Uterus (tissue), 3 donors: ENCODE measurements at regions not wholly inside any gene's neighbourhood (a gene's known extent, or its start where the extent isn't known, plus 50 kb on each side); places are given as distances from the start of the nearest gene placed in this dataset.
A peak's percentile ranks its signal among the peaks of the same experiment; 100 is the strongest.

Experiments used
- DNase-seq, 2 donors: peaks; one replicate each; pipeline ENCODE4 v3.0.0-alpha.2; 2019 to 2020
- H3K27ac ChIP-seq, 2 donors: fragments of 200-600 bp; sonication (generic); 1 replicate in 1 of 2; 2 replicates in 1 of 2; pipeline ENCODE4 v1.5.1; 2016 to 2018
- H3K27me3 ChIP-seq, 2 donors: fragments of 200-600 bp; sonication (generic); one replicate each; pipeline ENCODE4 v1.5.1; 2018 to 2019; ENCODE audit warnings: control low read depth in 1 of 2
- H3K36me3 ChIP-seq, 2 donors: fragments of 200-600 bp; sonication (generic); one replicate each; pipeline ENCODE4 v1.5.1; 2019; ENCODE audit warnings: control low read depth in 1 of 2
- H3K4me1 ChIP-seq, 2 donors: fragments of 200-600 bp; sonication (generic); one replicate each; pipeline ENCODE4 v1.5.1; 2018 to 2019; ENCODE audit warnings: control low read depth in 1 of 2
- H3K4me3 ChIP-seq, 2 donors: fragments of 200-600 bp; sonication (generic); 1 replicate in 1 of 2; 2 replicates in 1 of 2; pipeline ENCODE4 v1.5.1; 2018 to 2019; ENCODE audit warnings: mild to moderate bottlenecking in 1 of 2
- H3K9me3 ChIP-seq, 2 donors: fragments of 200-600 bp; sonication (generic); one replicate each; pipeline ENCODE4 v1.5.1; 2019; ENCODE audit warnings: control low read depth in 1 of 2
- CTCF ChIP-seq, 4 experiments: fragments of 200-600 bp in 2 of 4; fragments of 450-650 bp in 2 of 4; sonication (generic) in 2 of 4; IDR thresholded peaks; one replicate each; pipeline ENCODE4 v1.5.1; 2016 to 2019; ENCODE audit warnings: antibody characterized with exemption in 4 of 4, mild to moderate bottlenecking in 2 of 4, moderate library complexity in 1 of 4
- POLR2A ChIP-seq, 2 donors: fragments of 450-650 bp; IDR thresholded peaks; one replicate each; pipeline ENCODE4 v1.6.1; 2016; ENCODE audit warnings: antibody characterized with exemption in 2 of 2, mild to moderate bottlenecking in 1 of 2, moderate library complexity in 1 of 2
- intact Hi-C: fragments of 100-400 bp; cut with DNase I; formaldehyde crosslinking; loops from one replicate; pipeline ENCODE4 v1.15.1; 2023; ENCODE audit warnings: low total_unique reads
- donor health status: DM: yes; HTN: yes; CAD: no.

- no peaks in the 10 kb centered on the region for H3K9me3 ChIP-seq
- H3K27ac ChIP-seq, result no peak overlapping the region
- H3K27me3 ChIP-seq, result no peaks in the 10 kb centered on the region
- no peaks in the 10 kb centered on the region for H3K4me1 ChIP-seq
- no peak for DNase-seq
- intact Hi-C loops, result no loop called here
- TF ChIP-seq CTCF (IDR thresholded peaks at IDR 0.05) (no peak), POLR2A (IDR thresholded peaks at IDR 0.05) (no peak)
- no peaks in the 10 kb centered on the region for H3K36me3 ChIP-seq
- no peak overlapping the region for H3K4me3 ChIP-seq
Measured at GRCh38 chr4:41424522-41424921, 113.4 kb upstream of the LIMCH1 start.

GRCh38 chr4:41425650-41426049, 112.3 kb upstream of the LIMCH1 start:
- H3K4me3 ChIP-seq, result no peak overlapping the region

GRCh38 chr4:41426539-41426938, 111.4 kb upstream of the LIMCH1 start:
- TF ChIP-seq POLR2A (IDR thresholded peaks at IDR 0.05) (no peak), CTCF (IDR thresholded peaks at IDR 0.05) (no peak)
- H3K4me3 ChIP-seq, result no peak overlapping the region
- intact Hi-C loops, result no loop called here
- no peaks in the 10 kb centered on the region for H3K4me1 ChIP-seq
- H3K36me3 ChIP-seq, result no peaks in the 10 kb centered on the region
- no peak for DNase-seq
- no peaks in the 10 kb centered on the region for H3K27me3 ChIP-seq
- H3K9me3 ChIP-seq, result no peaks in the 10 kb centered on the region
- peak overlapping the region in 1 of 2 donors; percentile 41 for H3K27ac ChIP-seq

More at GRCh38 chr4:41425650-41426049, 112.3 kb upstream of the LIMCH1 start:
- H3K9me3 ChIP-seq, result no peaks in the 10 kb centered on the region
- no peak for TF ChIP-seq POLR2A (IDR thresholded peaks at IDR 0.05)
- no peak for TF ChIP-seq CTCF (IDR thresholded peaks at IDR 0.05)
- intact Hi-C loops, result no loop called here
- DNase-seq, result no peak
- no peak overlapping the region for H3K27ac ChIP-seq
- no peaks in the 10 kb centered on the region for H3K27me3 ChIP-seq
- H3K36me3 ChIP-seq, result no peaks in the 10 kb centered on the region
- H3K4me1 ChIP-seq, result no peaks in the 10 kb centered on the region

- H3K36me3 ChIP-seq, result no peaks in the 10 kb centered on the region
- no peaks in the 10 kb centered on the region for H3K27me3 ChIP-seq
- peak overlapping the region in 1 of 2 donors; percentile 41 for H3K27ac ChIP-seq
- no peaks in the 10 kb centered on the region for H3K4me1 ChIP-seq
- no peaks in the 10 kb centered on the region for H3K9me3 ChIP-seq
- intact Hi-C loops, result no loop called here
- peak in 1 of 2 donors; percentile 25 for DNase-seq
- TF ChIP-seq CTCF (IDR thresholded peaks at IDR 0.05), result no peak
- no peak overlapping the region for H3K4me3 ChIP-seq
Measured at GRCh38 chr4:41427306-41427882, 110.6 kb upstream of the LIMCH1 start.

- Histone ChIP-seq H3K36me3 (no peaks in the 10 kb centered on the region), H3K4me1 (no peaks in the 10 kb centered on the region), H3K27ac (no peak overlapping the region), H3K27me3 (no peaks in the 10 kb centered on the region), H3K9me3 (no peaks in the 10 kb centered on the region), H3K4me3 (no peak overlapping the region)
- intact Hi-C loops, result no loop called here
- TF ChIP-seq POLR2A (IDR thresholded peaks at IDR 0.05) (no peak), CTCF (IDR thresholded peaks at IDR 0.05) (no peak)
- DNase-seq, result no peak
Measured at GRCh38 chr4:41427931-41428600, 109.9 kb upstream of the LIMCH1 start.
